ENCODE measurements at regions not wholly inside any gene's neighbourhood (a gene's known extent, or its start where the extent isn't known, plus 50 kb on each side); places are given as distances from the start of the nearest gene placed in this dataset.

DNA sequence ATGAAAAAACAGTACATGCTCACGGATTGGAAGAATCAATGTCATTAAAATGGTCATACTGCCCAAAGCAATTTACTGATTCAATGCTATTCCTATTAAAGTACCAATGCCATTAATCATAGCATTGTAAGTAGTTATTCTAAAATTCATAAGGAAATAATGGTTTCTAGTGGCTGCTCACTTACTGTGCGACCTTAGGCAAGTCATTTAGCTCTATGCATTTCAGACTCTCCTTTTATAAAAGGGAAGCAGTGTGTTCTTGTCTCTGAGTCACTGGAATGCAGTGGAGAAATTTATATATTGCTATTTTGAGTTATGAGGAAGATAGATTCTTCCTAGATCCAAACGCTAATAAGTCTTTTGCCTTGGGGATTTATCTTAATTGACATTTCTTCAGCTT is 174.8 kb downstream of the KCNA4 start:
- Histone ChIP-seq H3K27me3 (ENCODE audit: control insufficient read depth, insufficient read depth, low read length) (no peaks in the 10 kb centered on the region), H3K4me3 (ENCODE audit: low read depth, low read length) (no peak overlapping the region), H3K36me3 (ENCODE audit: control insufficient read depth, insufficient read depth, low read length) (no peaks in the 10 kb centered on the region)
- no peak for DNase-seq (ENCODE audit: low read depth)
- TF ChIP-seq, protein P1, sequence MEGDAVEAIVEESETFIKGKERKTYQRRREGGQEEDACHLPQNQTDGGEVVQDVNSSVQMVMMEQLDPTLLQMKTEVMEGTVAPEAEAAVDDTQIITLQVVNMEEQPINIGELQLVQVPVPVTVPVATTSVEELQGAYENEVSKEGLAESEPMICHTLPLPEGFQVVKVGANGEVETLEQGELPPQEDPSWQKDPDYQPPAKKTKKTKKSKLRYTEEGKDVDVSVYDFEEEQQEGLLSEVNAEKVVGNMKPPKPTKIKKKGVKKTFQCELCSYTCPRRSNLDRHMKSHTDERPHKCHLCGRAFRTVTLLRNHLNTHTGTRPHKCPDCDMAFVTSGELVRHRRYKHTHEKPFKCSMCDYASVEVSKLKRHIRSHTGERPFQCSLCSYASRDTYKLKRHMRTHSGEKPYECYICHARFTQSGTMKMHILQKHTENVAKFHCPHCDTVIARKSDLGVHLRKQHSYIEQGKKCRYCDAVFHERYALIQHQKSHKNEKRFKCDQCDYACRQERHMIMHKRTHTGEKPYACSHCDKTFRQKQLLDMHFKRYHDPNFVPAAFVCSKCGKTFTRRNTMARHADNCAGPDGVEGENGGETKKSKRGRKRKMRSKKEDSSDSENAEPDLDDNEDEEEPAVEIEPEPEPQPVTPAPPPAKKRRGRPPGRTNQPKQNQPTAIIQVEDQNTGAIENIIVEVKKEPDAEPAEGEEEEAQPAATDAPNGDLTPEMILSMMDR (IDR thresholded peaks at IDR 0.05; ENCODE audit: insufficient read depth, low read depth, low read length), result no peak
- ChIA-PET CTCF (no interaction called here), POLR2A (no interaction called here)

DNA sequence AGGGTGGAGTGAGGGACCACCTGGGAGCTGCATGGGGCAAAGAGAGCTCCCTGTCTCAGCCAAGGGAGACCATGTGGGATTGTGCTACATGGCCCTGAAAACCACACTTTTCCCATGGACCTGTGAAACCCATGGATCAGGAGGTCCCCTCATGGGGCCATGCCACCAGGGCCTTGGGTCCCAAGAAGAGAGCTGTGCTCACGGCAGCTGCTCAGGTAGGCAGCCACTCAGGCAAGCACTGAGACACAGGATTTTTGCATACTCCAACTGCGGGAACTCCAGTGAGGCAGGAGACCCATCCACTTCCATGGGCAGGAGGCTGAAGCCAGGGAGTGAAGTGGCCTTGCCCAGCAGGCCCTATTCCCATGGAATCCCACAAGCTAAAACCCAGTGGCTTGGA is 190.0 kb downstream of the KCNA4 start:
- Histone ChIP-seq H3K36me3 (ENCODE audit: control insufficient read depth, insufficient read depth, low read length) (no peaks in the 10 kb centered on the region), H3K27me3 (ENCODE audit: control insufficient read depth, insufficient read depth, low read length) (no peaks in the 10 kb centered on the region), H3K4me3 (ENCODE audit: low read depth, low read length) (no peak overlapping the region)
- ChIA-PET CTCF (no interaction called here), POLR2A (no interaction called here)
- DNase-seq (ENCODE audit: low read depth), result no peak
- TF ChIP-seq, protein P1 (IDR thresholded peaks at IDR 0.05; ENCODE audit: insufficient read depth, low read depth, low read length), result no peak

DNA sequence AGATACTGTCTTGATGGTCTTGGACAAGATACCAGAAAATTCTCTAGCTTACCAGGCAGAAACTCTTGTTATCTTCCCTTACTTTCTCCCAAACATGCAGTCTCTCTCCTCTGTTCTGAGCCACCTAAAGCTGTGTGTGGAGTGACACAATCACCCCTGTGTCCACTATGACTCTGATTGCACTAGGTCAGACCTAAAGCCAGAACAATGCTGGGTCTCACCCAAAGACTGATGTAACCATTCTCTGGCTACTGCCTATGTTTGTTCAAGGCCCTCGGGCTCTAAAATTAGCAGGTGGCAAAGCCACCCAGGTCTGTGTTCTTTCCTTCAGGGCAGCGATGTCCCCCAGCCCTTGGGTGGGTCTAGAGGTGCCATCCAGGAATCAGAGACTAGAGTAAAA is 200.5 kb downstream of the KCNA4 start:
- POLR2A ChIA-PET, result no interaction called here

DNA sequence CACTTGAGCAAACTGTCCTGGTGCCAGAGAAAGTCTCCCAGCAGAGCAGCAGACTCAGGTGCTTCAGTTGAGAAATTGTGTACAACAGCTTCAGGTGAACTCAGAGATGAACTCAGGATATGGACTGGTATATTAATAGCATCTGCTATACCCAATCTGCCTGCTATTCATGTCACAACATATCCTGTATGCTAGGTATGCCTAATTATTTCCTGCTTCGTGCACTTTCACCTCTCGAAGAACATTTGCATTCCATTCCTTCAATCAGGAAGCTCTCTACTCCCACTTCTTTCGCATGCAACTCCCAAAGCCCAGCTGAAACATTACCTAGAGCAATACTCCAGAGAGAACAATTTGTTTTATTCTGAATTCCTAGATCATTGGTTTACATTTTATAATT is 207.7 kb downstream of the KCNA4 start:
- no peak for DNase-seq (ENCODE audit: low read depth)
- TF ChIP-seq, protein P1 (IDR thresholded peaks at IDR 0.05; ENCODE audit: insufficient read depth, low read depth, low read length), result no peak
- H3K4me3 ChIP-seq (ENCODE audit: low read depth, low read length), result no peak overlapping the region
- H3K27me3 ChIP-seq (ENCODE audit: control insufficient read depth, insufficient read depth, low read length), result no peaks in the 10 kb centered on the region
- ChIA-PET CTCF (no interaction called here), POLR2A (no interaction called here)
- H3K36me3 ChIP-seq (ENCODE audit: control insufficient read depth, insufficient read depth, low read length), result no peaks in the 10 kb centered on the region

More for the DNA sequence above, 200.5 kb downstream of the KCNA4 start:
- H3K36me3 ChIP-seq (ENCODE audit: control insufficient read depth, insufficient read depth, low read length), result no peaks in the 10 kb centered on the region
- TF ChIP-seq, protein P1 (IDR thresholded peaks at IDR 0.05; ENCODE audit: insufficient read depth, low read depth, low read length), result no peak
- H3K4me3 ChIP-seq (ENCODE audit: low read depth, low read length), result no peak overlapping the region
- DNase-seq (ENCODE audit: low read depth), result no peak
- H3K27me3 ChIP-seq (ENCODE audit: control insufficient read depth, insufficient read depth, low read length), result no peaks in the 10 kb centered on the region
- CTCF ChIA-PET, result no interaction called here

DNA sequence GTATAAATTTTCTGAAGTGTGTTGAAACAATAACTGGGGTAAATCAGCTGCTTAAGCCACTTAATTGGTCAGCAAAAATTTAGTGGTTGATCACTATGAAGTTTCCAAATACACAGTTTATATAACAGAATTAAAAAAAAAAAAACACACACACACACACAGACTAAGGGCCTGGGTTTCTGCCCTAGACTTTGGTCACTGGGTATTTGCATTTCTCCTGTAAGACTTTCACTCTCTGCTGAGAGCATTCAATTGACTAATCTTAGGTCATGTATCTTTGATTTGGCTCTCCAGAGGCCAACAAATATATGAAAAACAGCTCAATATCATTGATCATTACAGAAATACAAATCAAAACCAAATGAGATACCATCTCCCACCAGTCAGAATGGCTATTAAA is 214.3 kb downstream of the KCNA4 start:
- TF ChIP-seq, protein P1 (IDR thresholded peaks at IDR 0.05; ENCODE audit: insufficient read depth, low read depth, low read length), result no peak
- Histone ChIP-seq H3K36me3 (ENCODE audit: control insufficient read depth, insufficient read depth, low read length) (no peaks in the 10 kb centered on the region), H3K27me3 (ENCODE audit: control insufficient read depth, insufficient read depth, low read length) (no peaks in the 10 kb centered on the region), H3K4me3 (ENCODE audit: low read depth, low read length) (no peak overlapping the region)
- DNase-seq (ENCODE audit: low read depth), result no peak
- CTCF ChIA-PET, result no interaction called here
- POLR2A ChIA-PET, result no interaction called here
